ENCODE measurements at regions not wholly inside any gene's neighbourhood (a gene's known extent, or its start where the extent isn't known, plus 50 kb on each side); places are given as distances from the start of the nearest gene placed in this dataset.
"Not testable (repeated sequence)": the region's sequence is repeated elsewhere in the genome, so short reads cannot be mapped to it uniquely, and the experiment has no call there.

- no peak for DNase-seq
Observed at GRCh38 chr7:118836933-118837332, 612.4 kb downstream of the ANKRD7 start.

- DNase-seq: no peak
Observed at GRCh38 chr7:118839515-118839914, 615.0 kb downstream of the ANKRD7 start.

DNA sequence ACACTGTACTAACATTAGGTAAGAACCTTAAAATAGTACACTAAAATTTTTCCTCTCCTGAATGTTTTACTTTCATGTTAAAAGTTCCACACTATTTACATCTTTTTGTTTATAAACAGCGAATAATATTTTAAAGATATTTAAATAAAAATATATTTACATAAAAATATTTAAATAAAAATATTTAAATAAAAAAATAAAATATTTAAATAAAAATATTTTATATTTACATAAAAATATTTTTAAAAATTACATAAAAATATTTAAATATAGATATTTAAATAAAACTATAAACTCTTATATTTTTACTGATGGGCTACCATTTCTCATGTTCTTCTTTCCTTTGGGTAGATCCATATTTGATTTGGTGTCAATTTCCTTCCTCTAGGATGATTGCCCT lies 619.0 kb downstream of the ANKRD7 start:
- DNase-seq: no peak

GRCh38 chr7:118844748-118845147 lies 620.2 kb downstream of the ANKRD7 start:
- no peak for DNase-seq

DNA sequence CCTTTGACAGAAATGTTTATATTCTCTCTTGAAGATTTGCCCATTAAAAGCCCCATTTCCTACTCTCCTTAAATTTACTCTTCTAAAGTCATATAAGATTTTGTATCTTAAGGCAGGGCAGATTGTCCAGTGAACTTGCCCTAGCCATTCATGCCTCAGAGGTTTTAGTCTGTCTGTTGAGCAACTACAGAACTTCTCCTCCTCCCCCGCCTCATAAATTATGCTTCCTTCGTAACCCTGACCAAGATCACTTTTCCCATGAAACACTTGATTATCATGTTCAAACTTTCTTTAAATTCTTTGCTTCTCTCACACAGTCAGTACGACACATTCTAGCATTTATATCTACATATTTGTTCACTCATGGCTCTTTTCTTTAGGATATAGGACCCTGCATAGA lies 621.3 kb downstream of the ANKRD7 start:
- DNase-seq: no peak

DNA sequence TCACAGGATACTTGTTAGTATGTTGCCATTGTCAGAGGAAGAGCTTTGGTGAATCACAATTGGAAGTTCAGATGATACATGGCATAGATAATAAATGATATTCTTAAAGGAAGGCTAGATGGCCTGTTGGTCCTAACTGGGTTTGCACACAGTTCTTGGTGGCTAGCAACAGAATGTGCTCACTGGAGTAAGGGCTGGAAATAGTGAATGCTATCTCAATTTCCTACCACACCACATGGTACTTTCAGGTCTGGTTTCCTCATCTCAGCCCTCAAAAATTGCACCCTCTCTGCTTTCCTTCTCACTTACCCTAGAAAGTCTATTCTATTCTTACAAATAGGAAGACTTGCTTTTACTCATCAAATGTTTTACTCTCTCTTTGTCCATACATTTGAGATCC lies 622.5 kb downstream of the ANKRD7 start:
- DNase-seq: no peak

- DNase-seq: no peak
Observed at GRCh38 chr7:118855290-118855689, 630.8 kb downstream of the ANKRD7 start.

DNA sequence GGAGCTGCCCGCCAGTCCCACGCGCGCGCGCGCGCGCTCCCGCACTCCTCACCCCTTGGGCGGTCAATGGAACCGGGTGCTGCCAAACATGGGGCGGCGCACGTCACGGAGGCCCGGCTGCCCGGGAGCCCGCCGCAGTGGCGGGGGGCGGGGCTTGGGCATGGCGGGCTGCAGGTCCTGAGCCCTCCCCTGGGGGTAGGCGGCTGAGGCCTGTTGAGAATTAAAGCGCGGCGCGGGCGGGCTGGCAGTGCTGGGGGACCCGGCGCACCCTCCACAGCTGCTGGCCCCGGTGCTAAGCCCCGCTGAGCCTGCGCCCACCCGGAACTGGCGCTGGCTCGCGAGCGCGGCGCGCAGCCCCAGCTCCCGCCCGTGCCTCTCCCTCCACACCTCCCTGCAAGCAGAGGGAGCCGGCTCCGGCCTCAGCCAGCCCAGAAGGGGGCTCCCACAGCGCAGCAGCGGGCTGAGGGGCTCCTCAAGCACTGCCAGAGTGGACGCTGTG lies 634.2 kb downstream of the ANKRD7 start:
- no peak for DNase-seq

- DNase-seq: no peak
Observed at GRCh38 chr7:118861581-118861980, 637.1 kb downstream of the ANKRD7 start.

GRCh38 chr7:118862740-118863139 lies 638.2 kb downstream of the ANKRD7 start:
- no peak for DNase-seq

- DNase-seq: no peak
Observed at GRCh38 chr7:118863966-118864365, 639.5 kb downstream of the ANKRD7 start.

DNA sequence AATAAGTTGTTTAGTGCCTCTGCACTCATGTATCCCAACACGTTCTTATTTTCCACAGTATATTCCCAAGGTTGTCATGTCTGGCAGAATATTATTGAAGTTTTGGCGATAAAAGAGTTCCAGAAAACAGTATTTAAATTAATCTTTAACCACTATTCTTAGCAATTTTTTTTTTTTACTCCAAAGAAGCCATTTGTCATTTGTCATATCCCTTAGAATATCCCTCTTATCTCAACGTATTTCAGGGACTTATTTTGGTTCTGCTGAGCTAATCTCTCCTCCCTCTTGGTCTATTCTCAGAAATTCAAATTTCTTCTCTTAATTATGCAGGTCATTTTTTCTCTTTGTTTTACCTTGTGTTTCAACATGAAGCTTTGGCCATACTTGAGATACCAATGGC lies 643.4 kb downstream of the ANKRD7 start:
- no peak for DNase-seq

DNA sequence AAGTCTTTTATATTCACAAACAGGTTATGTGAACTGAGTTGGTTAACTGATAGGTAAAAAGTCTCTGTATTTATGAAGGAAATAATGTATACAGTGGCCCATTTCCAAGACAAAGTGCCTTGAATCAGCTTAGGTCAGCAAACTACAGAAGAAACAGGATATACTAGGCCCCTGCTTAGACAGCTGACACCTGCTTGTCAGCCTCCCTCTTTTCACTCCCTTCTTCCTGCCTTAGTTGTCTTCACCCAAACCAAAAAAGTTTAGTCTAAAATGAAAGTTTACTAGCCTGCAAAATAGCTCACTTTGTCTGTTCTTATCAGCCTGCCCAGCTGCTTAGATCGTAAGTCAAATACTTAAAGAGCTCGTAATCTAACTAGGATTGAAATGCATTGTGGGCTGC lies 644.6 kb downstream of the ANKRD7 start:
- DNase-seq: not testable (repeated sequence)

DNA sequence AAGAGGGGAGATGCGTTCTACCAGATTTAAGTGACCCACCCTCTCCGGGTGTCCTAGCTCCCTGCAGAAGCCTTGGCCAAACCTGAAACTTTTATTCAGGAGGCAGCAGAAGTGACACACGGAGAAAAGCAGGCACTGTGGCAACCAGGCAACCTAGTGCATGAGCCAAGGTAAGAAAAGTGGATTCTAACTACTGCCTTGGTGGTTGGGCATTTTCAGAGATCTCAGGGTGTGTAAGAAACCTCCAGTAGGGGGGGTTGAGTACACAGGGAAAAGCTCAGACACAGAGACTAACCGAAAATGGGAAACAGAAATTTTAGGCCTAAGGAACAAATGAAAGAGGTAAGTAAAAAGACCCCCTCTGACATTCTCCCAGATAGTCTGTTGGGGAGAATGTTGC lies 645.7 kb downstream of the ANKRD7 start:
- peak in 3 of 4 experiments; percentile 4 to 12 (median 6) for DNase-seq

- no peak for DNase-seq
Observed at GRCh38 chr7:118872568-118872967, 648.1 kb downstream of the ANKRD7 start.

GRCh38 chr7:118877187-118877586 lies 652.7 kb downstream of the ANKRD7 start:
- DNase-seq: no peak

GRCh38 chr7:118878336-118878735 lies 653.8 kb downstream of the ANKRD7 start:
- no peak for DNase-seq

GRCh38 chr7:118898284-118898683 lies 673.8 kb downstream of the ANKRD7 start:
- DNase-seq: no peak

DNA sequence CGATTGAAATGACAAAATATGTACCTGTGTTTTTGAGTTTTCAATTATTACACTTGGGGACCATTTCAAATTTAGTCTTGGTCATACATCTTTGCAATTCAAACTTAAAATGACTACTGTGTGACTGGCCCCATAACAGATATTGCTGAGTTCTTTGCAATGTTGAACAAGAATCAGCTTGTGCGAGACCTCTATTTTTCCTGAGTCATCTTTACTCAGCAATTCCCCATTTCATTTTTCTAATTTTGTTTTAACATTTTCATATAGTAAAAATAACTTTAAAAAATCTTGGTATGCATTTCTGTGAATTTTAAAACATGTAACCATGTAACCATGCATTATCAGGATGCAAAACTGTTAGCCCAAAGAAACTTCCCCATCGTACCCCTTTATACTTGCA lies 678.1 kb downstream of the ANKRD7 start:
- DNase-seq: no peak

DNA sequence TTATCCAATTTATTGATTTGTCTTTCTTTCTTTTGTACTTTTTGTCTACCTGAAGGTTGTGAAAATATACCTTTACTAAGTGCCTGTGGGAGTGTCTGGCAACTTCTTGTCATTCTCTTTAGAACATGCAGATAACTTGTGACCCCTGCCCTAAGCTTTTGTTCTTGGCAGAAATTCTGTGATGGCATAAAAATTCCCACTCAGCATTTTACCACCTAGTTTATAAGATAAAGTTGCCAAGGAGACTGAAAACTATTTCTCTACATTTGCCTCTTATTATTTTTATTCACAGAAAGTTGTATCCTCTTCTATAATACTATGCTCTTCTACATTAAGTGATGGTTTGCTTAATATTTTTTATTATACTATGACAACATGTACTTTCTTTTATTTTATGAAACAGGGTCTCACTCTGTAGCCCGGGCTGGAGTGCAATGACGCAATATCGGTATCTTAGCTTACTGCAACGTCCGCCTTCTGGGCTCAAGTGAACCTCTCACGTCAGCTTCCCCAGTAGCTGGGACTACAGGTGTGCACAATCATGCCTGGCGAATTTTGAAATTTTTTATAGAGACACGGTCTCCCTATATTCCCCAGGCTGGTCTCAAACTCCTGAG lies 683.5 kb downstream of the ANKRD7 start:
- no peak for DNase-seq

GRCh38 chr7:118916120-118916519 lies 691.6 kb downstream of the ANKRD7 start:
- not testable (repeated sequence) for DNase-seq

DNA sequence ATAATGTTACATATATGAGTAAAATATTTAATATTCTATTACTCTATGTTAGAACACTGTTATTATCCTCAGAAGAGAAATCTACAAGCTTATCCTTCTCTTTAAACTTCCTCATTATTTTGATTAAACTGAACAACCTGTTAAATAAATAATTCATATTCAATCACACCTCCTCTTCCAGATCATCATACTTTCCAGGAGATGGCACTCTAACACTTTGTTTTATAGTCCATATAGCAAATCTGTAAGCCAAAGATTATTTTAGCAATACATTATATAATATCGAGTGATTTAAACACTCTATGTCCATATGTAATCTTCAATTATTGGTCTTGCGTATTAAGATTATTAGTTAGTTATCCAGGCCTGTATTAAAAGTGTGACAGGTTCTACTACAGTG lies 694.1 kb downstream of the ANKRD7 start:
- DNase-seq: no peak

DNA sequence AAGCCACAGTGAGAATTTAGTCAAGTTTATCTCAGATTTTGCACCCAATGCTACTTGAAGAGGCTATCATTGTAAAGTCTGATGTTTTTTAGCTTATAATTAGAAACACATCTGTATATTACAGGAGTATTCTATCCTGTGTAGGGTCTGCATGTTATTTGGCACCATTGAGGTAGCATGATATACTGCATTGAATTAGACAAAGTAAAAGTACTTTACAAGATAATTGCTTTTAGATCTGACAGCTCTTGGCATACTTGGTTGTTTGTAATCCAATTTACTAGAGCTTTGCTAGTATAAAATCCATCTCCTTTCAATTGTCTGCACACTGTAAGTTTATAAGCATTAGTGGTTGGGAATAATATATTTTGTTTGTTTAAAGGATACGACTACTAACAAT lies 714.3 kb downstream of the ANKRD7 start:
- DNase-seq: no peak

GRCh38 chr7:118944271-118944670 lies 719.8 kb downstream of the ANKRD7 start:
- no peak for DNase-seq

Measured in suppressor macrophage (primary cell).